Hippocampal formation (tissue), 2 donors: ENCODE measurements at regions not wholly inside any gene's neighbourhood (a gene's known extent, or its start where the extent isn't known, plus 50 kb on each side); places are given as distances from the start of the nearest gene placed in this dataset.
"Not testable (repeated sequence)": the region's sequence is repeated elsewhere in the genome, so short reads cannot be mapped to it uniquely, and the experiment has no call there.

Source experiments
- DNase-seq, 2 donors: peaks; one replicate each; lab custom pipeline; 2025; lab: John Stamatoyannopoulos, UW

DNA sequence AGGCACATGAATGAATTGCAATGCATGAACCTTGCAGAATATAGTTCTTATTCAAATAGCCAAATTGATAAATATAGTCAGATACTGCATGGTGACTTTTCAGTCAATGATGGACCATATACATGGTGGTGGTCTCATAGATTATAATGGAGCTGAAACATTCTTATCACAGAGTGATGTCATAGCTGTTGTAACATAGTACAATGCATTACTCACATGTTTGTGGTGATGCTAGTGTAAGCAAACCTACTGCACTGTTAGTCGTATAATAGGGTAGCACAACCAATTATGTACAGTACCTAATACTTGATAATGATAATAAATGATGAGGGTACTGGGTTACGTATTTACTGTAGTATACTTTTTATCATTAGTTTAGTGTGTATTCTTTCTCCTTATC is 280.3 kb downstream of the BCAT1 start:
- DNase-seq: no peak

DNA sequence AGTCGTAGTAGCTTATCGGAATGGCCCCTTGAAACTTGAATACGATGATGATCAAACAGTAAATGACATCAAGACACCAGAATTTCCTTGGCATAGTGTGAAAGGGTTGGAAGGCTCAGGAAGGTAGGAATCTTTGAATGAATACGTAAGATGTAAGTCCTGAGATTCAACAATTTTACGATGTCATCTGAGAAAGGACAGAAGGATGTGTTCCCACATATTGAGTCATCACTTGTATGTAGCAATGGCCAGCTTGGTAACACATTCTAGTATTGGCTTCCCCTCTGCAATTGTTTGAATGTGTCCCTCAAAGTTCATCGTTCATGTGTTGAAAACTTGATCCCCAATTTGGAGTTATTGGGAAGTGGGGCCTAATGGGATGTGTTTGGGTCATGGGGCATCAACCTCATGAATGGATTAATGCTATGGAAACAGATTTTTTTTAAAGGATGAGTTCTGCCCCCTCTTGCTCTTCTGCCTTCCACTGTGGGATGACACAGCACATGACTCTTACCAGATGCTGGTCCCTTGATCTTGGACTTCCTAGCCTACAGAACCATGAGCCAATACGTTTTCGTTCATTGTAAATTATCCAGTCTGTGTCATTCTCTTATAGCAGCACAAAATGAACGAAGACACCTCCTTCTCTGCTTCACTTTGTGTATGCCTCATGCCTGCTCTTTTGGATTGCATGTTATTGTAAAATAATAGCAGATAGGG is 284.6 kb downstream of the BCAT1 start:
- no peak for DNase-seq

DNA sequence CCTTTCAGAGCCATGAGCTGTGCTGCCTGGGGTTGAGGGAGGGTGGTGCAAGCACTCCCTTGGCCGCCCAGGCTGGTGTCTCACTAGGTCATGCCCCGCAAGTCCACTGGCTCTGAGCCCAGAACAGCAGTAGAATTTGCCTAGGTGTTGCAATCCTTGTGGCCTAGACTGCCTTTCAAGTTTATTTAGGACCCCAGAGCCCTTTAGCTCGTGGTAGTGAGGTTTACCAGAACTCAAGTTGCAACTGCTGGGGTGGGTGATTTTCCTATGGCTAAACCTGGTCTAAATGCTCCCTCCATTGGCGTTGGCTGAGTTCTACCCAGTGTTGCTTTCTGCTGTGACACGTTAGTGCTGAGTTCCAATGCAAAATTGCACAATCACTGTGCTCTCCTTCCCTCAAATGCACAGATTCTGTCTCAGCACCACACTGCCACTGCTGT is 287.2 kb downstream of the BCAT1 start:
- DNase-seq: peak in 1 of 2 donors; percentile 16

DNA sequence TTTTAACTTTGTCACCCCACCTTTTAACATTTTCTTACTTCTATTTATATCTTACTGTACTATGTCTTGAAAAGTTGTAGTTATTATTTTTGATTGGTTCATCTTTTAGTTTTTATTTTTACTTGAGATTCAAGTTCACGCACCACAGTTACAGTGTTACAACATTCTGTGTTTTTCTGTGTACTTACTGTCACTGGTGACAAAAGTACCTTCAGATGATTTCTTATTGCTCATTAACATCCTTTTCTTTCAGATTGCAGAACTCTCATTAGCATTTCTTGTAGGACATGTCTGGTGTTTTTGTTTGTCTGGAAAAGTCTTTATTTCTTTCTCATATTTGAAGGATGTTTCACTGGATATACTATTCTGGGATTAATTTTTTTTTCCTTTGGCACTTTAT is 289.9 kb downstream of the BCAT1 start:
- no peak for DNase-seq

DNA sequence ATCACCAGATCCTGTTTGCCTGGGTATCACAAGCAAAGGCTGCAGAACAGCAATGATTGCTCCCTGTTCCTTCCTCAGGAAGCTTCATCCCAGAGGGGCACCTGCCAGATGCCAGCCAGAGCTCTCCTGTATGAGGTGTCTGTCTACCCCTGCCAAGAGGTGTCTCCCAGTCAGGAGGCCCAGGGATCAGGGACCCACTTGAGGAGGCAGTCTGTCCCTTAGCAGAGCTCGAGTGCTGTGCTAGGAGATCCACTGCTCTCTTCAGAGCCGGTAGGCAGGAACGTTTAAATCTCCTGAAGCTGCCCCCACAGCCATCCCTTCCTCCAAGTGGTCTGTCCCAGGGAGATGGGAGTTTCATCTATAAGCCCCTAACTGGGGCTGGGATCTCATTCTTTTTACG is 294.6 kb downstream of the BCAT1 start:
- DNase-seq: not testable (repeated sequence)

DNA sequence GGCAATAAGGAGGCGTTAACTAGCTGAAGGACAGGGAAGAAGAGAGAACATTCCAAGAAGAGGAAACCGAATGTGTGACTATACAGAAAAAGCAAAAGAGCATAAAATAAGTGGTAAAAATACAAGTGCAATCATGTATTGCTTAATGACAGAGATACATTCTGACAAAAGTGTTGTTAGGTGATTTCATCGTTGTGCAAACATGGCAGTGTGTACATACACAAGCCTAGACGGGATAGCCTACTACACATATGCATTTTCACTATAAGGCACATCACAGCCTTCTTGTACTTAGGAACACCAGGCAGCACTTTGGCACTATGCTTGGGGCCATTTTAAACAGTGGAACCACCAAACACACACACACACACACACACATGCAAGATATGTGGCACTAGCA is 299.3 kb downstream of the BCAT1 start:
- DNase-seq: no peak

DNA sequence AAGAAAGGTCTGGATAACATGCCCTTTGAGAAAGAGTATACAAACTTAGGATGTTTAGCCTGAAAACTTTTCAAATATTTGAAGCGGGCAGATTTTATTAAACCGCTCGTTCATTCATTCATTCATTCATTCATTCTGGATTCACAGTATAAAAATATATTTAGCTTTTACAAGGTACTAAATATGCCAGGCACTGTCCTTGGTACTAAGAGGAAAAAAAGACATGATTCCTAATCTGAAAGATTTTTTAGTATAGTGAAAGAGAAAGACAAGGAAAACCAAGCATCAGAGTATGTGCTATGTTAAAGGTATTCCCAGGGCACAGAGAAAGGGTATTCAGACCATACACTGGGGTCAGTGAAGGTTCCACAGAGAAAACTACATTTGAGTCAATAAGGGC is 299.7 kb downstream of the BCAT1 start:
- no peak for DNase-seq

DNA sequence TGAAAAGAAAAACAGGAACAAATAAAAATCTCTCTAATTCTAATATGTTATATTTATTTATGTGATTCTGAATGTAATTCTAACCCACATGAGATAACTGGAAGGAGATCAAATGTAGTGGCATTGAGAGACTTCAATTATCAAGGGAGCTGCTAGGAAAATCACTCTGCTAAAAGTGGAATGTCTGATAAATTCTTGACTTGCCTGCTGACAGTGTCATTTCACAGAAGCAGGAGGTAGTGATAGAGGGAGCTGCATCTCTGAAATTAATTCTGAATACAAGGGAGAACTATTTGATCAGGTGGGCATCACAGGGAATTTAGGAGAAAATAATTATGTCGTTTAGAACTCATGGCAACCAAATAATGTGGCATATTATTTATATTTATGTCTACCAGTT is 303.6 kb downstream of the BCAT1 start:
- DNase-seq: no peak

DNA sequence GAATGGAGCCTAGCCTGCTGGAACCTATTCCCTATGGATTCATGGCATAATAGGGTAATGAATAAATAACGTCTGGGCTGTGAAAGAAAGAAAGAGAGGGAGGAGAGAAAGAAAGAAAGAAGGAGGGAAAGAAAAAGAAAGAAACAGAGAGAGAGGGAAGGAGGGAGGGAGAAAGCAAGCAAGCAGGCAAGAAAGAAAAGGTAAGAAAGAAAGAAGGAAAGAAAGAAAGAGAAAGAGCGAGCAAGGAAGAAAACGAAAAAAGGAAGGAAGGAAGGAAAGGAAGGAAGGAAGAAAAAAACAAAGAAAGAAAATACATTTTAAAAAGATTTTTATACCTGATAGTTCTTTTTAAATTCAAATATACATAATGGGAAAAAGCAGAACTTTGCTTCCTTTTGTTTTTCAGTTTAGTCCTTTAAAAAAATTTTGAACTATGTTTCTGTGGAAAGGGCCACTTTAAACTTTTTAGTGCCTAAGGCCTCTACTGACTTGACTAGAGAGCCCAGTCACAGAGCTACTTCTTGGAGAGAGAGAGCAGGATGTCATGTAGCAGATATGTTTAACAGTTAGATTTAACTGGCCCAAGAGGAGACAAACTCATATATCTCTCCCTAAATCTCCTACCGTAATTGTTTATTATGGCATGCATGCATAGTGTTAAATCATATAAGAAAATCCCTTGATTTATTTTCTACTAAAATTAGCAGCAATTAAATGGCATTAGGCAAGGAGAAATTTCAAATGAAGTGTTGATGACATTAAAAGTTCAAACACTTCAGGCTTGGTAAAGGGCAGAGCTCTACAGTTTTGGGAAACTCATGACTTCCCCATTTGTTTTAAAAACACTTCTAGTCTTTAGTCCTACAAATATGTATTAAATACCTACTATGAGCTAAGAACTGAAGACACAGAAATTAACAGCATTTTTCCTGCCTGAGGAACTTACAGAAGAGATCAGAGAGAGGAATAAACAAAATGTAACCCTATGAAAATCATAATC is 305.5 kb downstream of the BCAT1 start:
- DNase-seq: no peak

DNA sequence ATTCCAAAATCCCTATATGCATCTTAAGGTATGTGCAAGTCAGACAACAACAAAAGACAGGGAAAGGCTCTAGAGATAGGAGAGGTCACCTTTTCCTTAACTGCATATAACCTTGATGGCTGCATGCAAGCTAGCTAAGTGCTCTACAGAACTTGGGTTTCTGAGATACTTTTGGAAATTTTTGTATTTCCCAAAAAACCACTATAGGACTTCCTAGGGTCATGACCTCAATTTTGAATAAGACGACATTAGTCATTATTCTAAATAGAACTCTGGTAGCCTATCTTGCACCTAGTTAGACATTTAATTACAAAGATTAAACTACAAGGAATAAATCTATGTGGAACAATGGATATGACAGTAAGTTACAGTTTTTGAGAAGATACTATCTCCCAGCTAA is 309.3 kb downstream of the BCAT1 start:
- DNase-seq: no peak

DNA sequence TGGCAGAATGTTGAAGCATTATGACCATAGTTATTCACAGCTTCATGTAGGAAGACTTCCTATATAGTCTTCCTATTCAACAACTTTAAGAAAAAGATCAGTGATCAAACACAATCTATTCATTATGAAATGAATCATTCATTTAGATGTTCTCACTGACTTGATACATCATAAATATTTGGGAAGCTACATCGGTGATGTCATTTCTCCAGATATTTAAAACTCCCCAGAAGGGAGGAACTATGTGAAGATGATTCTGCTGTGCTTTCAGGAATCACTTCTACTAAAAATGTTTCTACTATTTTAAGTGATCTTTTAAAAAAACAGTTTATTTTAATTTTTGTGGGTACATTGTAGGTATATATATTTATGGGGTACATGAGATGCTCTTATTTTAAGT is 316.4 kb downstream of the BCAT1 start:
- no peak for DNase-seq

DNA sequence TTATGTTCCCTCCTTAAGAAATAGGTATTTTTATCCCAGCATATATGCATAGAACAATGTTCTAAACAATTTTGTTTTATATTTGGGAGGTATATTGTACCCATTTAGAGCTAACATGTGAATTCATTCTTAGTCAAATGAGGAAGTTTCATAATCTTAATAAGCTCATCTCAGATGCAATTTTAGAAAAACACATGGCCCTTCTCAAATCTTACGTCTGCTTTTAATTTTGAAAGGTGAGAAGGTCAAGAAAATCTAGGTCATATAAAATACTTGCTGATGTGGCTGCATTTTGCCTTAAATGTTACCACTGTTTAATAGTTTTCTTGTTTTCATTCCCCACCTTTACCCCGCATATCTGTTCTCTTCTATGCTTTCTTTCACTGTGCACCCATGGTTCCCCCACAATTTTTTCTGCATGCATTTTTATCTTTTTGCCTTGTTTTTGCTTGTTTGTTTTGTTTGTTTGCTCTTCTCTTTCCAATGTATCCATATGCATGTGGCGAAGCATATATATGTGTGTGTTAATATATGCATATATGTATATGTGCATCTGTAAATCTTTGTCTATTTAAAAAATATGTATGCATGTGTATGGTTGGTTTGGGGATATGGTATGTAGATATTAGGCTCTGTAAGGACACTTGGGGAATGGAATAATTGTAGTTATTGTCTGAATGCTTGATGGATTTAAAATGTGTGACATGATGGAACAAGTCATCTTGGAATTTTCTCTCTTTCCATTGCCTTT is 317.1 kb downstream of the BCAT1 start:
- DNase-seq: no peak

DNA sequence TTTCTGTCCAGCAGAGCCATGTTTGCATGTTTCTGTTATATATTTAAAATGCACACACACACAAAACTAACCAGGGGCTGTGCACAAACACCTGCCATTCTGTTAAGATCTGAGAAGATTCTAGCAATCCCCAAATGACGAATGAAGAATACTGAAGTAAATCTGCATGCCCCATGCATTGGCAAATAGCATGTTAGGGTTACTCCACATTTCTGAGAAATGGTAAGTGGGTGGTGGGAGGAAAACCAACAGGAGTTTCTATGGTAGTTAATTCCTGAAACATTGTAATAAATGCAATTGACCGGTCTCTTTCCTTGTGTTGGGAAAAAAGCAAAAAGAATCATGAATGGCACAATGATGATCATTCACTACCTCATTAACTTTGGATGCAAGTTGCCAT is 318.0 kb downstream of the BCAT1 start:
- no peak for DNase-seq

DNA sequence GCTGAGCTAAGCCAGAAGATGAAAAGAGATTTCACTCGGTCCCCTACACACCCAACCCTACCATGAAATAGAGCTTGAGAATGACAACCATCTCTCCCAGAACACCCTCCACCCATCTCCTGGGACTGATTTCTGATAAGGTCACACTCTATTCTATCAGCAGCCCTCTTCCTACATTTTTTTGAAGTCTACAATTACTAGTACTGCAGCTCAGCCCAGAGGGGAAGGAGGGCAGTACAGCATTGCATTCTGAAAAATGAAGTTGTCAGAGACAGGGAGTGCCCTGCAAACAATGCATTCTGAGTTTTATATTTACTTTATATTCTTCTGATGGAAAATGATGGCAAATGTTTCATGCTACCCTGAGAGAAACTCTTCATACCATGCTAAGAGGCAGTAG is 318.5 kb downstream of the BCAT1 start:
- no peak for DNase-seq

DNA sequence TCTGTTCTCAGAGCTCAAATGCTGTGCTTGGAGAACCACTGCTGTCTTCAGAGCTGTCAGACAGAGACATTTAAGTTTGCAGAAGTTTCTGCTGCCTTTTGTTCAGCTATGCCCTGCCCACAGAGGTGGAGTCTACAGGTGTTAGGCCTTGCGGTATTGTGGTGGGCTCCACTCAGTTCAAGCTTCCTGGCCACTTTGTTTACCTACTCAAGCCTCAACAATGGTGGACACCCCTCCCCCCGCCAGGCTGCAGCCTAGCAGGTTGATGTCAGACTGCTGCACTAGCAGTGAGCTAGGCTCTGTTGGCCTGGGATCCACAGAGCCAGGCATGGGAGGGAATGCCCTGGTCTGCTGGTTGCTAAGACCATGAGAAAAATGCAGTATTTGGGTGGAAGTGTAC is 323.8 kb downstream of the BCAT1 start:
- no peak for DNase-seq

DNA sequence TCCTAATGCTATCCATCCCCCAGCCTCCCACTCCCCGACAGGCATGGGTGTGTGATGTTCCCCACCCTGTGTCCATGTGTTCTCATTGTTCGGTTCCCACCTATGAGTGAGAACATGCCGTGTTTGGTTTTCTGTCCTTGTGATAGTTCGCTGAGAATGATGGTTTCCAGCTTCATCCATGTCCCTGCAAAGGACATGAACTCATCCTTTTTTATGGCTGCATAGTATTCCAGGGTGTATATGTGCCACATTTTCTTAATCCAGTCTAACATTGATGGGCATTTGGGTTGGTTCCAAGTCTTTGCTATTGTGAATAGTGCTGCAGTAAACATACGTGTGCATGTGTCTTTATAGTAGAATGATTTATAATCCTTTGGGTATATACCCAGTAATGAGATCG is 328.9 kb downstream of the BCAT1 start:
- DNase-seq: not testable (repeated sequence)

DNA sequence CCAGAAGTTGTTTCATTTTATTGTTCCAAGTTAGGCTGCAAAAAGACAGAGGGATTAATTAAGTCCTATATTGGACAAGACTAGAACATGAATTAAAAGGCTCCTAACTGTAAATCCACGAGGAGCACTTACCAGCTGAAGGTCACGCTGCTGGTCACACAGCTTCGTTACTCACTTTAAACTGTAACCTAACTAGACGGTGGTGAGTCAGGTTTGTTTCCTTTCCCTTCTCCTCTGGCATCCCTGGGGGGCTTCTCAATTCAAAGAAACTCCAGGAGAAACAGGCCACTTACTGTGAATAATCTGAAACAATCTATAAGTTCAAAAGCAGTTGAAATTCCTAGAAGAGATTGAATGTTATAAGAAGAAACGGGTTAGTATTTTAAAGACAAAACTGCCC is 331.4 kb downstream of the BCAT1 start:
- DNase-seq: no peak

DNA sequence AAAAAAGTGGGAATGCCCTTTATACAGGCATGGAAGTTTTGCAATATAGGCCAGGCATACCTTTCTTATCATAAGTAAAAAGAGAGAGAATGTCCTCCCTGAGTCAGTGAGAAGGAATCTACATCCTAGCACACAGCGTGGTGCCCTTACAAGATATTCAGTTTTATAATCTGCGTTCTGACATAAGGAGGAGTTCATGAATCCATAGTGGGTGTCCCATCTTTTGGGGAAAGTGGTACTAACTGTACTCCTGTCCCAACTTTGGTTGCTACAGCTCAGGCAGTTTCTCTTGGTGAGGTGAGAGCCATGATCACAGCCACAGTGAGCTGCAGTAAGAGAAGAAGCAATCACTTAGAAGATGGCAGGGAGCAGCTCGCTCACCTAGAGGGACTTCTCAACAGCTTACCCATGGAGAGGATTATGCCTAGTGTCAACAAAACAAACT is 332.9 kb downstream of the BCAT1 start:
- DNase-seq: no peak

DNA sequence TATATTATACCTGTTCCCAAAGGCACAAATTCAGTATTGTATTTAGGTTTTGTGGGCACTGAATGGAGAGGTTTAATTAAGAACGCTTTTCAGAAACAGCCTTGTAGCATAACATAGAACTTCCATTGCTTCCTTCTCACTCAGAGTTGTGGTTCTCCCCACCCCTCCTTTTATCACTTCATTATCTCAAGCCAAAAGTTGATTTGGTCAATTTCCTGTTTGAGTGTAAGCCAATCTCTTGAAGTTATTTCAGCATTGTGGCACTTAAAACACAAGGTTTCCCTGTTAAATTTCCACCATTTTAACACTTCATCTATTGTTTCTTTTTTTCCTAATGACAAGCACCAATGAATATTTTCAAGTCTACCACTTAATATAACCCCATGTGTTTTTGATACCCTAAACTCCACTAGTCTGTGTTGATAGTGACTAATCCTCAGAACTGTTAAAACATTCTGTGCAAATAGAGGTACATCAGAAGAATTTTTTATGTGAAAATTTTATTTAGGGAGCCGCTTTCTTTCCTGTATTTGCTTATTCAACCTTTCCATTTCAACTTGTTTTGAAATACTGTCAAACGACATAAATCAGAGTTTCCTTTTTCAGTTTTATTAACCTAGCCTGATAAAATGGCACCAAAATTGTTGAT is 340.1 kb downstream of the BCAT1 start:
- no peak for DNase-seq

DNA sequence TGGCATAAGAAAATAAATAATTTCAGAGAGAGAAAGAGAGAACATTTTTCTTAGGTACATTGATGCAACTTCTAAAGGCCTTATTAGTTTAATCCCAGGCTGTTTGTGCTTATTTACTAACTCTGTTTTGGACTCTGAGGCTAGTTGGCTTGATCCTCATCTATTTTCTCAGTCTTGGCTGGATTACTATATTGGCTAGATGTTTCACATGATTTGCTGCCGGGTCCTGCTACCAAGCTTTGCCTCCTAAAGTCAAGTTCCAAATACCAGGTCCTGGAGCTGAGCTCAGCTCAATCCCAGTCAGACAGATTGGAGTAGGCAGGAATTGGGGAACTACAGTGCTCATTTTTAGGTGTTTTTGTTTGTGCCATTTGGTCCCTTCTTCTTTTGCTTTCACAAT is 340.8 kb downstream of the BCAT1 start:
- no peak for DNase-seq

DNA sequence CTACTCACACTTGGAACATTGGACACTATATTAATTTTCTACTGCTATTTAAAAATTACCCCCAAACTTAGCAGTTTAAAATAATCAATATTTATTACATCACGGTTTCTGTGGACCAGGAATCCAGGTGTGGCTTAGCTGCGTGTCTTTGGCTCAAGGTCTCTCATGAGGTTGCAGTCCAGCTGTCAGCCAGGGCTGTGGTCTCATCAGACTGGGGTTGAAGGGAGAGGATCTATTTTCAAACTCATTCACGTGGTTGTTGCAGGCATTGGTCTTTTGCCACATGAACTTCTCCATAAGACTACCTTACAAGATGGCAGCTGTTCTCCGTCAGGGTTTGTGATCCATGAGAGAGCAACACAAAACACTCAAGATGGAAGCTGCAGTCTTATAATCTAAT is 343.0 kb downstream of the BCAT1 start:
- DNase-seq: no peak

DNA sequence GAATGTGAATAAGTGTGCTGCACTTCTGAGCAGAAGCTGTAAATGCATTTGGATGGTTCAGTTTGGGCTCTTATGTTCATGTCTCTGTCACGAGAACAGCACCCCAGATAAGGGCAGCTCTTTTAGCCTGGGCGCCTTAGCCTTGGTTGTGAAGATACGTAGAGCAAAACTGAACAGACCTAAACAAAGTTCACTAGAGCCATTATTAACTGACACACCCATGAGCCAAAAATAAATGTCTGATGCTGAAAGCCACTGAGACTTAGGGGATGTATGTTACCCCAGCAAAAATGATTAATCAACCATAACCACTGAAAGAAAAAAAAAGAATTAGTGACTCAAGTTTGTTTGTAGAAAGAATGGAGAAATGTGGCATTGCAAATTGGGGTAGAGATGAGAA is 343.4 kb downstream of the BCAT1 start:
- DNase-seq: no peak
